ENCODE measurements at regions not wholly inside any gene's neighbourhood (a gene's known extent, or its start where the extent isn't known, plus 50 kb on each side); places are given as distances from the start of the nearest gene placed in this dataset.

DNA sequence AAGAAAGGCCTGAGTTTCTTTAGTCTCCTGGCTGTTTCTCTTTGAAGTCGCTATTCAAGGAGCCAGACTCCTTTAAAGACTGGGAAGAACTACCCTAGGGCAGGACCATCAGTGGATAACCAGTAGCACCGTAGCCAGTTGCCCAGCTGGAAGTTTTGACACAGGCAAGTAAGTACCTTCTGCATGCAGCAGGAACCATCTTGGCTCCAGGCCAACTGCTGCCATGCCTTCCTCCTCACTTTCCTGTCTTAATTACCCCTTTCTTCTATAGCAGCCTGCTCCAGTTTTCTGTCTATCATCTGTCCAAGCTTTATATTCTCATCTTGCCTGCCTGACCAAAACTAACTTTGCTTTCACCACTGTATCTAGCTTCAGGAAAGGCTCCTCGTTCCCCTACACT lies 149.7 kb upstream of the SV2C start:
- TF ChIP-seq, protein P1, sequence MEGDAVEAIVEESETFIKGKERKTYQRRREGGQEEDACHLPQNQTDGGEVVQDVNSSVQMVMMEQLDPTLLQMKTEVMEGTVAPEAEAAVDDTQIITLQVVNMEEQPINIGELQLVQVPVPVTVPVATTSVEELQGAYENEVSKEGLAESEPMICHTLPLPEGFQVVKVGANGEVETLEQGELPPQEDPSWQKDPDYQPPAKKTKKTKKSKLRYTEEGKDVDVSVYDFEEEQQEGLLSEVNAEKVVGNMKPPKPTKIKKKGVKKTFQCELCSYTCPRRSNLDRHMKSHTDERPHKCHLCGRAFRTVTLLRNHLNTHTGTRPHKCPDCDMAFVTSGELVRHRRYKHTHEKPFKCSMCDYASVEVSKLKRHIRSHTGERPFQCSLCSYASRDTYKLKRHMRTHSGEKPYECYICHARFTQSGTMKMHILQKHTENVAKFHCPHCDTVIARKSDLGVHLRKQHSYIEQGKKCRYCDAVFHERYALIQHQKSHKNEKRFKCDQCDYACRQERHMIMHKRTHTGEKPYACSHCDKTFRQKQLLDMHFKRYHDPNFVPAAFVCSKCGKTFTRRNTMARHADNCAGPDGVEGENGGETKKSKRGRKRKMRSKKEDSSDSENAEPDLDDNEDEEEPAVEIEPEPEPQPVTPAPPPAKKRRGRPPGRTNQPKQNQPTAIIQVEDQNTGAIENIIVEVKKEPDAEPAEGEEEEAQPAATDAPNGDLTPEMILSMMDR (IDR thresholded peaks at IDR 0.05; ENCODE audit: low read length): no peak
- TF ChIP-seq EZH2 (optimal IDR thresholded peaks at IDR 0.05; ENCODE audit: low read depth, low read length): no peak
